ENCODE measurements at regions not wholly inside any gene's neighbourhood (a gene's known extent, or its start where the extent isn't known, plus 50 kb on each side); places are given as distances from the start of the nearest gene placed in this dataset.
A peak's percentile ranks its signal among the peaks of the same experiment; 100 is the strongest.

DNA sequence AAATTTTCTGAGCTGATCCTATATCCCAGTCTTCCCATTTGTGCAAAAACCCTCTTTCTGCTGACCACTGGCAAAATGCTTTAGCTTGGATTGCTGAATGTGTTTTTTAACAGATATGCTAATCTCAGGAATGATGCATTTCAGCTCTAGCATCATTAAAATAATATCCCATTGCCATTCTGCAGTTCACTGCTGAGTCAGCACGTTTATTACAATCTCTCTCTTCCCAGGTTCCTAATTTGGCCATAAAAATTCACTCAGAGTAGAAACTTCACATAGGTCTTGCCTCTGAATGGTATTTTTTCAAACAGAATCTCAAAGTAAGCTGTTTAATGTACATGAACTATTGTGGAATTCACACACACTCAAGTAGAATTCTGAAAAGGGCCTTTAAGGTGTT, 509.6 kb upstream of the SUCLG2 start:
- TF ChIP-seq TAF1 (IDR thresholded peaks at IDR 0.05; ENCODE audit: low read depth, low read length) (no peak), MAFK (IDR thresholded peaks at IDR 0.05; ENCODE audit: low read depth, low read length) (peak; percentile 78)
- Histone ChIP-seq H3K14ac (ENCODE audit: insufficient read length) (no peak overlapping the region), H3K18ac (ENCODE audit: extremely low read depth, low read length) (no peak overlapping the region)

More for the DNA sequence above, 509.6 kb upstream of the SUCLG2 start:
- H3K4me3 ChIP-seq (ENCODE audit: extremely low read depth in 1 of 4, insufficient read depth in 2 of 4, low read depth in 3 of 4, low read length in 4 of 4), result no peak overlapping the region
- H3K56ac ChIP-seq (replicated peaks; ENCODE audit: insufficient read length, low read depth, low read length), result no peak overlapping the region
- H4K8ac ChIP-seq (ENCODE audit: extremely low read depth, insufficient read depth, low read length), result no peak overlapping the region
- CTCF ChIA-PET (ENCODE audit: partially characterized antibody), result no interaction called here
- H2BK15ac ChIP-seq (ENCODE audit: low read length), result no peak overlapping the region
- H2BK20ac ChIP-seq (ENCODE audit: low read length), result no peak overlapping the region
- H3K23ac ChIP-seq (ENCODE audit: insufficient read length), result no peak overlapping the region
- POLR2A ChIA-PET (ENCODE audit: partially characterized antibody), result no interaction called here
- no peak overlapping the region for H3K9ac ChIP-seq (replicated peaks in 1 of 4; ENCODE audit: extremely low read depth in 1 of 4, low read depth in 3 of 4, low read length in 3 of 4)
- H2BK5ac ChIP-seq (ENCODE audit: low read depth, low read length), result no peak overlapping the region
- no peak overlapping the region for H4K91ac ChIP-seq (replicated peaks; ENCODE audit: insufficient read length, low read length)
- no peaks in the 10 kb centered on the region for H3K4me1 ChIP-seq (replicated peaks in 1 of 4; ENCODE audit: control insufficient read depth in 3 of 4, insufficient read depth in 4 of 4, low read length in 3 of 4)
- 73% methylated on average over 1 of the region's 1 CpG; no CpG with 5 or more reads in 1 of the 2 experiments for WGBS, 2 experiments (ENCODE audit: extremely low coverage in 1 of 2, insufficient coverage in 1 of 2, insufficient read length in 1 of 2, insufficient replicate concordance in 2 of 2, low coverage in 1 of 2, low lambda C conversion rate in 2 of 2, missing lambda C conversion rate in 1 of 2)
- H4K20me1 ChIP-seq (replicated peaks in 1 of 2; ENCODE audit: control insufficient read depth in 1 of 2, insufficient read depth in 2 of 2, low read length in 2 of 2), result no peaks in the 10 kb centered on the region
- no peaks in the 10 kb centered on the region for H3K27me3 ChIP-seq (replicated peaks in 1 of 4; ENCODE audit: control insufficient read depth in 3 of 4, extremely low read depth in 1 of 4, insufficient read depth in 3 of 4, low read length in 3 of 4)
- H2BK120ac ChIP-seq (replicated peaks; ENCODE audit: low read depth, low read length), result no peak overlapping the region
- H3K23me2 ChIP-seq (ENCODE audit: low read depth, low read length), result no peaks in the 10 kb centered on the region; the same call in 1 of the 2 replicates
- peak overlapping the region; percentile 50 for H3K4ac ChIP-seq (replicated peaks; ENCODE audit: insufficient read length, low read depth, low read length)
- H3K36me3 ChIP-seq (ENCODE audit: control insufficient read depth in 2 of 4, insufficient read depth in 4 of 4, low read length in 3 of 4), result no peaks in the 10 kb centered on the region
- H2AK5ac ChIP-seq (ENCODE audit: low read depth, low read length), result no peak overlapping the region
- H3K79me2 ChIP-seq (ENCODE audit: control insufficient read depth in 1 of 2, insufficient read depth in 2 of 2, low read length in 2 of 2), result no peaks in the 10 kb centered on the region
- no peak overlapping the region for H2AFZ ChIP-seq (ENCODE audit: low read length)
- H3K4me2 ChIP-seq (ENCODE audit: insufficient read depth in 1 of 2, low read depth in 2 of 2, low read length in 2 of 2), result no peak overlapping the region
- no peak for FAIRE-seq
- no peak overlapping the region for H2BK12ac ChIP-seq (ENCODE audit: low read depth, low read length)
- no peaks in the 10 kb centered on the region for H3K79me1 ChIP-seq (ENCODE audit: low read depth, low read length)
- no peak overlapping the region for H3K27ac ChIP-seq (ENCODE audit: low read depth, low read length)
- H3K9me3 ChIP-seq (ENCODE audit: insufficient read depth in 2 of 2, low read depth in 1 of 2, low read length in 1 of 2), result no peaks in the 10 kb centered on the region
- no peak for DNase-seq (ENCODE audit: low read depth in 1 of 2, low spot score in 2 of 2)
- H4K5ac ChIP-seq (ENCODE audit: insufficient read length, low read depth, low read length), result no peak overlapping the region
